IMR-90 (cell line): ENCODE measurements at regions not wholly inside any gene's neighbourhood (a gene's known extent, or its start where the extent isn't known, plus 50 kb on each side); places are given as distances from the start of the nearest gene placed in this dataset.

Source experiments
- ATAC-seq: fragments of 200-7000 bp; cut with Tn5 transposase; 2 replicates; pipeline ENCODE4 v1.9.1; 2020; ENCODE audit warnings: low read depth, mild to moderate bottlenecking, moderate library complexity
- BruUV-seq: library from RNA; stranded (reverse); fragments of 400-500 nt; replicated peaks from 2 replicates; lab custom pipeline; 2021; lab: Mats Ljungman, UMichigan
- CTCF ChIA-PET: fragments of 300-600 bp; formaldehyde crosslinking; extraction: SDS; loops from one replicate; lab custom pipeline; 2021; ENCODE audit warnings: antibody characterized with exemption; lab: Yijun Ruan, JAX
- POLR2A ChIA-PET: fragments of 300-600 bp; sonication (Branson Sonifier 250); formaldehyde crosslinking; loops from one replicate; lab custom pipeline; 2022; ENCODE audit warnings: antibody characterized with exemption; ENCODE audit not compliant: unreplicated experiment; lab: Charles Lee
- DNase-seq: peaks from one replicate; pipeline ENCODE4 v3.0.0; 2013
- H2AFZ ChIP-seq: replicated peaks from 2 replicates; pipeline ENCODE3; 2013; ENCODE audit warnings: low read length, mild to moderate bottlenecking; ENCODE audit not compliant: poor library complexity
- H2AK5ac ChIP-seq: 2 replicates; pipeline ENCODE4 v1.6.1; 2013; ENCODE audit warnings: low read depth, low read length, inconsistent platforms
- H2AK9ac ChIP-seq: replicated peaks from 2 replicates; pipeline ENCODE3; 2013; ENCODE audit warnings: mild to moderate bottlenecking, low read depth, low read length, moderate library complexity; ENCODE audit not compliant: poor library complexity
- H2BK120ac ChIP-seq: 2 replicates; pipeline ENCODE4 v1.6.1; 2013; ENCODE audit warnings: low read depth, low read length, inconsistent platforms
- H2BK15ac ChIP-seq: 3 replicates; pipeline ENCODE4 v1.6.1; 2013; ENCODE audit warnings: low read depth, low read length, inconsistent platforms
- H2BK20ac ChIP-seq: 2 replicates; pipeline ENCODE4 v1.6.1; 2013; ENCODE audit warnings: low read depth, mild to moderate bottlenecking, inconsistent platforms, low read length, moderate library complexity
- H2BK5ac ChIP-seq: 2 replicates; pipeline ENCODE4 v1.6.1; 2013; ENCODE audit warnings: mild to moderate bottlenecking, low read depth, low read length, inconsistent platforms; ENCODE audit not compliant: poor library complexity, severe bottlenecking
- H3K14ac ChIP-seq: replicated peaks from 2 replicates; pipeline ENCODE4 v1.6.1; 2013; ENCODE audit warnings: low read depth, low read length, inconsistent platforms
- H3K18ac ChIP-seq: 2 replicates; pipeline ENCODE4 v1.6.1; 2013; ENCODE audit warnings: low read depth, low read length, control low read depth
- H3K23ac ChIP-seq: 2 replicates; pipeline ENCODE4 v1.6.1; 2013; ENCODE audit warnings: low read depth, low read length, inconsistent platforms
- H3K27ac ChIP-seq: 2 replicates; pipeline ENCODE4 v1.5.1; 2013; ENCODE audit warnings: mild to moderate bottlenecking, control low read depth, low read length; ENCODE audit not compliant: insufficient read depth
- H3K27me3 ChIP-seq: 2 replicates; pipeline ENCODE4 v1.6.1; 2013; ENCODE audit warnings: low read length; ENCODE audit not compliant: control insufficient read depth, insufficient read depth
- H3K36me3 ChIP-seq: 2 replicates; pipeline ENCODE4 v1.6.1; 2013; ENCODE audit warnings: low read length, mixed read lengths; ENCODE audit not compliant: control insufficient read depth, insufficient read depth
- H3K4ac ChIP-seq: 2 replicates; pipeline ENCODE4 v1.6.1; 2013; ENCODE audit warnings: low read depth, low read length, inconsistent platforms
- H3K4me1 ChIP-seq: 2 replicates; pipeline ENCODE4 v1.6.1; 2013; ENCODE audit warnings: low read length, mixed read lengths; ENCODE audit not compliant: control insufficient read depth, insufficient read depth
- H3K4me2 ChIP-seq: 2 replicates; pipeline ENCODE4 v1.6.1; 2013; ENCODE audit warnings: low read depth, mild to moderate bottlenecking, control low read depth, low read length, moderate library complexity
- H3K4me3 ChIP-seq: 2 replicates; pipeline ENCODE4 v1.5.1; 2013; ENCODE audit warnings: low read depth, mild to moderate bottlenecking, control low read depth, low read length, moderate library complexity; ENCODE audit not compliant: insufficient read depth
- H3K56ac ChIP-seq: 2 replicates; pipeline ENCODE4 v1.6.1; 2013; ENCODE audit warnings: low read length, inconsistent platforms; ENCODE audit not compliant: insufficient read depth; ENCODE audit errors: extremely low read depth
- H3K79me1 ChIP-seq, 2 experiments: 2 replicates each; pipeline ENCODE4 v1.6.1; 2013; ENCODE audit warnings: low read length in 2 of 2, inconsistent platforms in 1 of 2, low read depth in 1 of 2
- H3K9ac ChIP-seq: 2 replicates; pipeline ENCODE4 v1.6.1; 2013; ENCODE audit warnings: low read depth, low read length, control low read depth
- H3K9me1 ChIP-seq: 2 replicates; pipeline ENCODE4 v1.6.1; 2013; ENCODE audit warnings: low read length, inconsistent platforms; ENCODE audit not compliant: insufficient read depth
- H3K9me3 ChIP-seq: 2 replicates; pipeline ENCODE4 v1.6.1; 2013; ENCODE audit warnings: low read length; ENCODE audit not compliant: control insufficient read depth, insufficient read depth
- H4K20me1 ChIP-seq: 2 replicates; pipeline ENCODE4 v1.6.1; 2013; ENCODE audit warnings: low read length, inconsistent platforms; ENCODE audit not compliant: insufficient read depth
- H4K5ac ChIP-seq: 2 replicates; pipeline ENCODE4 v1.6.1; 2013; ENCODE audit warnings: mild to moderate bottlenecking, low read depth, low read length, control low read depth
- H4K8ac ChIP-seq, 2 experiments: 2 replicates each; pipeline ENCODE4 v1.6.1; 2013; ENCODE audit warnings: low read depth in 2 of 2, low read length in 2 of 2, control low read depth in 1 of 2, inconsistent platforms in 1 of 2
- H4K91ac ChIP-seq: 2 replicates; pipeline ENCODE4 v1.6.1; 2013; ENCODE audit warnings: low read depth, low read length, inconsistent platforms; ENCODE audit not compliant: insufficient read depth
- BHLHE40 ChIP-seq: fragments of 150-350 bp; IDR thresholded peaks from 2 replicates; pipeline ENCODE4 v1.6.1; 2016; ENCODE audit warnings: mild to moderate bottlenecking, low read depth, low read length
- CEBPB ChIP-seq: IDR thresholded peaks from 2 replicates; pipeline ENCODE4 v1.6.1; 2012; ENCODE audit warnings: low read depth, low read length, improper control_type of control experiment
- CHD1 ChIP-seq: IDR thresholded peaks from 2 replicates; pipeline ENCODE4 v1.6.1; 2012; ENCODE audit warnings: low read depth, low read length, improper control_type of control experiment
- ELK1 ChIP-seq: fragments of 150-350 bp; IDR thresholded peaks from 2 replicates; pipeline ENCODE4 v1.6.1; 2016; ENCODE audit warnings: low read depth, mild to moderate bottlenecking, low read length, moderate library complexity, borderline replicate concordance
- FOS ChIP-seq: fragments of 150-350 bp; IDR thresholded peaks from 2 replicates; pipeline ENCODE4 v1.6.1; 2016; ENCODE audit warnings: low read depth, low read length
- MAFK ChIP-seq: IDR thresholded peaks from 2 replicates; pipeline ENCODE4 v1.6.1; 2012; ENCODE audit warnings: low read depth, low read length, improper control_type of control experiment
- MAZ ChIP-seq: IDR thresholded peaks from 2 replicates; pipeline ENCODE4 v1.6.1; 2012; ENCODE audit warnings: low read depth, mild to moderate bottlenecking, low read length, improper control_type of control experiment, moderate library complexity, borderline replicate concordance
- MXI1 ChIP-seq: IDR thresholded peaks from 2 replicates; pipeline ENCODE4 v1.6.1; 2012; ENCODE audit warnings: low read depth, mild to moderate bottlenecking, low read length, moderate library complexity, borderline replicate concordance
- NFE2L2 ChIP-seq: fragments of 150-350 bp; IDR thresholded peaks from 2 replicates; pipeline ENCODE4 v1.6.1; 2016; ENCODE audit warnings: low read depth, mild to moderate bottlenecking, low read length
- POLR2A ChIP-seq: IDR thresholded peaks from 2 replicates; pipeline ENCODE4 v1.6.1; 2012; ENCODE audit warnings: mild to moderate bottlenecking, low read depth, low read length
- RAD21 ChIP-seq: IDR thresholded peaks from 2 replicates; pipeline ENCODE4 v1.6.1; 2012; ENCODE audit warnings: low read length, improper control_type of control experiment
- RCOR1 ChIP-seq: IDR thresholded peaks from 2 replicates; pipeline ENCODE4 v1.6.1; 2012; ENCODE audit warnings: mild to moderate bottlenecking, low read length, improper control_type of control experiment; ENCODE audit not compliant: insufficient replicate concordance
- RFX5 ChIP-seq: IDR thresholded peaks from 2 replicates; pipeline ENCODE4 v1.8.0; 2012; ENCODE audit warnings: low read depth, mild to moderate bottlenecking, low read length, moderate library complexity
- SMC3 ChIP-seq: fragments of 150-350 bp; IDR thresholded peaks from 2 replicates; pipeline ENCODE4 v1.6.1; 2016; ENCODE audit warnings: low read depth, mild to moderate bottlenecking, antibody characterized with exemption, low read length, moderate library complexity
- WGBS, 2 experiments: methylation state at CpG; one replicate each; pipeline versions ENCODE4 v1.1.5 to v1.1.7; 2013; ENCODE audit warnings: missing lambda C conversion rate in 2 of 2; ENCODE audit not compliant: insufficient read length in 1 of 2; ENCODE audit errors: extremely low coverage in 2 of 2; 5-methylcytosine and 5-hydroxymethylcytosine counted together
- dilution Hi-C: fragments of 300-500 bp; cut with HindIII; formaldehyde crosslinking; loops from one replicate; pipeline ENCODE4 v1.14.3; 2018; ENCODE audit warnings: low sequenced_read_pairs; ENCODE audit not compliant: unreplicated experiment
- in situ Hi-C: fragments of 300-500 bp; cut with MboI; formaldehyde crosslinking; loops from 3 replicates; pipeline ENCODE4 v1.14.3; 2019; ENCODE audit warnings: low sequenced_read_pairs, inconsistent platforms, mixed read lengths
- intact Hi-C: fragments of 100-400 bp; cut with micrococcal nuclease; formaldehyde crosslinking; loops from 2 replicates; pipeline ENCODE4 v1.10.0; 2022
- TF ChIP-seq, protein P1 (sequence below): conservative IDR thresholded peaks from 2 replicates; pipeline ENCODE4 v1.5.1; 2012; ENCODE audit warnings: mild to moderate bottlenecking, low read depth, low read length, improper control_type of control experiment
- TF ChIP-seq, protein P2 (sequence below): fragments of 150-350 bp; IDR thresholded peaks from 2 replicates; pipeline ENCODE4 v1.6.1; 2017; ENCODE audit warnings: mild to moderate bottlenecking, antibody characterized with exemption, low read length, low read depth

- Histone ChIP-seq H3K4me2 (no peak overlapping the region), H3K27ac (no peak overlapping the region), H4K91ac (no peak overlapping the region), H4K5ac (no peak overlapping the region), H2AK5ac (no peak overlapping the region), H3K18ac (no peak overlapping the region), H3K4me1 (no peaks in the 10 kb centered on the region), H3K79me1 (no peaks in the 10 kb centered on the region), H2BK5ac (no peak overlapping the region), H3K9me1 (no peaks in the 10 kb centered on the region), H3K23ac (no peak overlapping the region), H3K9ac (no peak overlapping the region), H3K4ac (no peak overlapping the region), H3K56ac (no peak overlapping the region), H2BK120ac (no peak overlapping the region), H3K4me3 (no peak overlapping the region), H3K27me3 (no peaks in the 10 kb centered on the region), H2BK20ac (no peak overlapping the region), H2AK9ac (no peak overlapping the region), H2AFZ (no peak overlapping the region), H3K14ac (no peak overlapping the region), H4K8ac (no peak overlapping the region), H2BK15ac (no peak overlapping the region), H4K20me1 (no peaks in the 10 kb centered on the region), H3K9me3 (no peaks in the 10 kb centered on the region), H3K36me3 (no peaks in the 10 kb centered on the region)
- ChIA-PET POLR2A (no interaction called here), CTCF (interaction anchor here (1.7 kb wide), 1 partner anchor 14 kb away, joined by 3 read pairs; no protein-coding TSS in a partner anchor)
- WGBS, 2 experiments = no CpG with 5 or more reads among the region's 5 CpGs
- dilution Hi-C loops (no loop called here), in situ Hi-C loops (no loop called here), intact Hi-C loops (no loop called here)
- DNase-seq = no peak
- no peak for ATAC-seq
- no peak for TF ChIP-seq MAFK
- no peak for TF ChIP-seq RFX5
- TF ChIP-seq, protein P1, sequence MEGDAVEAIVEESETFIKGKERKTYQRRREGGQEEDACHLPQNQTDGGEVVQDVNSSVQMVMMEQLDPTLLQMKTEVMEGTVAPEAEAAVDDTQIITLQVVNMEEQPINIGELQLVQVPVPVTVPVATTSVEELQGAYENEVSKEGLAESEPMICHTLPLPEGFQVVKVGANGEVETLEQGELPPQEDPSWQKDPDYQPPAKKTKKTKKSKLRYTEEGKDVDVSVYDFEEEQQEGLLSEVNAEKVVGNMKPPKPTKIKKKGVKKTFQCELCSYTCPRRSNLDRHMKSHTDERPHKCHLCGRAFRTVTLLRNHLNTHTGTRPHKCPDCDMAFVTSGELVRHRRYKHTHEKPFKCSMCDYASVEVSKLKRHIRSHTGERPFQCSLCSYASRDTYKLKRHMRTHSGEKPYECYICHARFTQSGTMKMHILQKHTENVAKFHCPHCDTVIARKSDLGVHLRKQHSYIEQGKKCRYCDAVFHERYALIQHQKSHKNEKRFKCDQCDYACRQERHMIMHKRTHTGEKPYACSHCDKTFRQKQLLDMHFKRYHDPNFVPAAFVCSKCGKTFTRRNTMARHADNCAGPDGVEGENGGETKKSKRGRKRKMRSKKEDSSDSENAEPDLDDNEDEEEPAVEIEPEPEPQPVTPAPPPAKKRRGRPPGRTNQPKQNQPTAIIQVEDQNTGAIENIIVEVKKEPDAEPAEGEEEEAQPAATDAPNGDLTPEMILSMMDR = no peak
- TF ChIP-seq ELK1 = no peak
- no peak for TF ChIP-seq NFE2L2
- TF ChIP-seq FOS = no peak
- no peak for TF ChIP-seq RAD21
- TF ChIP-seq RCOR1 = no peak
- TF ChIP-seq BHLHE40 = no peak
- TF ChIP-seq CHD1 = no peak
- no peak for TF ChIP-seq POLR2A
- TF ChIP-seq, protein P2, sequence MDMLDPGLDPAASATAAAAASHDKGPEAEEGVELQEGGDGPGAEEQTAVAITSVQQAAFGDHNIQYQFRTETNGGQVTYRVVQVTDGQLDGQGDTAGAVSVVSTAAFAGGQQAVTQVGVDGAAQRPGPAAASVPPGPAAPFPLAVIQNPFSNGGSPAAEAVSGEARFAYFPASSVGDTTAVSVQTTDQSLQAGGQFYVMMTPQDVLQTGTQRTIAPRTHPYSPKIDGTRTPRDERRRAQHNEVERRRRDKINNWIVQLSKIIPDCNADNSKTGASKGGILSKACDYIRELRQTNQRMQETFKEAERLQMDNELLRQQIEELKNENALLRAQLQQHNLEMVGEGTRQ = no peak
- no peak for TF ChIP-seq SMC3
- no peak for TF ChIP-seq MAZ
- no peak for TF ChIP-seq MXI1
- no peak for TF ChIP-seq CEBPB
- no TSS peak for BruUV-seq
Measured at GRCh38 chr13:106678646-106679418, 110.9 kb upstream of the ARGLU1 start.
